ENCODE measurements at regions not wholly inside any gene's neighbourhood (a gene's known extent, or its start where the extent isn't known, plus 50 kb on each side); places are given as distances from the start of the nearest gene placed in this dataset.

DNA sequence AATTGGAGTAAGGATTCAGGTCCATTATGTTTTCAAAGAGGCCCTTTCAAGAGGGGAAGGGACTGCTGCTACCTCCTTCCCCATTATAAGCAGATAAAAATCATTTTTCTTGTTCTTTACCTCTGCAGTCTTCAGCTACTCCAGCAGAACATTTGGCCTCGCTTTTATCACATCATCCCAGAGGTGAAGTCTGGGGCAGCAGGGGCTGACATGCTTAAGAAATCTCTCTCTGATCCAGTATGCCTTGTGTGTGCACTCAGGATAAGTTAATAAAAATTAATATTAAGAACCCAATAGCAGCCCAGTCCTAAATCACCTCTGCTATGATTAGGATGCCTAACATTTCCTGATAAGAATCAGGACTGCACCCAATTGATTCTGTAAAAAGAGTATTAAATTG is 306.9 kb upstream of the NREP start:
- no peak for ATAC-seq (ENCODE audit: poor library complexity)
- POLR2A ChIA-PET, result no interaction called here
- DNase-seq, result no peak
- Mint-ChIP-seq H3K27ac (no peak overlapping the region), H3K36me3 (ENCODE audit: low read depth) (no peaks in the 10 kb centered on the region), H3K4me3 (no peak overlapping the region), H3K9me3 (no peaks in the 10 kb centered on the region), H3K27me3 (no peaks in the 10 kb centered on the region), H3K4me1 (ENCODE audit: low read depth) (no peaks in the 10 kb centered on the region)
- Histone ChIP-seq H3K27me3 (ENCODE audit: control insufficient read depth in 1 of 2, insufficient read depth in 2 of 2, low read length in 2 of 2) (peaks cover 0 to 4% of the 10 kb centered on the region in 2 experiments), H3K36me3 (ENCODE audit: insufficient read depth, low read length) (no peaks in the 10 kb centered on the region), H3K4me1 (ENCODE audit: insufficient read depth, low read length) (no peaks in the 10 kb centered on the region), H3K4me3 (ENCODE audit: low read length) (no peak overlapping the region), H3K9me3 (ENCODE audit: control insufficient read depth in 1 of 2, insufficient read depth in 1 of 2, low read length in 2 of 2) (no peaks in the 10 kb centered on the region), H3K27ac (ENCODE audit: low read depth in 1 of 2, low read length in 2 of 2) (no peak overlapping the region)
- TF ChIP-seq, protein P1, sequence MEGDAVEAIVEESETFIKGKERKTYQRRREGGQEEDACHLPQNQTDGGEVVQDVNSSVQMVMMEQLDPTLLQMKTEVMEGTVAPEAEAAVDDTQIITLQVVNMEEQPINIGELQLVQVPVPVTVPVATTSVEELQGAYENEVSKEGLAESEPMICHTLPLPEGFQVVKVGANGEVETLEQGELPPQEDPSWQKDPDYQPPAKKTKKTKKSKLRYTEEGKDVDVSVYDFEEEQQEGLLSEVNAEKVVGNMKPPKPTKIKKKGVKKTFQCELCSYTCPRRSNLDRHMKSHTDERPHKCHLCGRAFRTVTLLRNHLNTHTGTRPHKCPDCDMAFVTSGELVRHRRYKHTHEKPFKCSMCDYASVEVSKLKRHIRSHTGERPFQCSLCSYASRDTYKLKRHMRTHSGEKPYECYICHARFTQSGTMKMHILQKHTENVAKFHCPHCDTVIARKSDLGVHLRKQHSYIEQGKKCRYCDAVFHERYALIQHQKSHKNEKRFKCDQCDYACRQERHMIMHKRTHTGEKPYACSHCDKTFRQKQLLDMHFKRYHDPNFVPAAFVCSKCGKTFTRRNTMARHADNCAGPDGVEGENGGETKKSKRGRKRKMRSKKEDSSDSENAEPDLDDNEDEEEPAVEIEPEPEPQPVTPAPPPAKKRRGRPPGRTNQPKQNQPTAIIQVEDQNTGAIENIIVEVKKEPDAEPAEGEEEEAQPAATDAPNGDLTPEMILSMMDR (IDR thresholded peaks at IDR 0.05), result no peak
- intact Hi-C loops (cut with DNase I, micrococcal nuclease), result no loop called here
- CTCF ChIA-PET, result no interaction called here

DNA sequence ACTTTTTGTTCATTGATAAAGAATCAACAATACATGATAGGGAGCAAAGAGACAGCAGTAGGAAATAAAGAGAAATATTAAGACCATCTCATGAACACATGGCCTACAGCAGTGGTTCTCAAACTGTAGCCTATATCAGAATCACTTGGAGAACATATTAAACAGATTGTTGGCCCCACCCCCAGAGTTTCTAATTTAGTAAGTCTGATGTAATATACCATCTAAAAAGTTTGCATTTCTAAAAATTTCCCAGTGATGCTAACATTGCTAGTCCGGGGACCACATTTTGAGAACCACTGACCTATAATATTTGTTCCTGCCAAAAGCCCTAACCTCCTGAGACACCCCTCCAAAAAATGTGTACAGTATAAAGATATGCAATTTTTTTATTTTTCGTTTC is 306.2 kb upstream of the NREP start:
- Mint-ChIP-seq H3K4me1 (ENCODE audit: low read depth) (no peaks in the 10 kb centered on the region), H3K27me3 (no peaks in the 10 kb centered on the region), H3K27ac (no peak overlapping the region), H3K36me3 (ENCODE audit: low read depth) (no peaks in the 10 kb centered on the region), H3K9me3 (no peaks in the 10 kb centered on the region), H3K4me3 (no peak overlapping the region)
- CTCF ChIA-PET, result no interaction called here
- no peaks in the 10 kb centered on the region for H3K36me3 ChIP-seq (ENCODE audit: insufficient read depth, low read length)
- H3K27me3 ChIP-seq (ENCODE audit: control insufficient read depth in 1 of 2, insufficient read depth in 2 of 2, low read length in 2 of 2), result peaks cover 0 to 4% of the 10 kb centered on the region in 2 experiments
- TF ChIP-seq, protein P1 (IDR thresholded peaks at IDR 0.05), result no peak
- H3K9me3 ChIP-seq (ENCODE audit: control insufficient read depth in 1 of 2, insufficient read depth in 1 of 2, low read length in 2 of 2), result no peaks in the 10 kb centered on the region
- intact Hi-C loops (cut with DNase I, micrococcal nuclease), result no loop called here
- no peak overlapping the region for H3K4me3 ChIP-seq (ENCODE audit: low read length)
- no peak for DNase-seq
- H3K4me1 ChIP-seq (ENCODE audit: insufficient read depth, low read length), result no peaks in the 10 kb centered on the region
- ATAC-seq (ENCODE audit: poor library complexity), result no peak
- H3K27ac ChIP-seq (ENCODE audit: low read depth in 1 of 2, low read length in 2 of 2), result no peak overlapping the region
- POLR2A ChIA-PET, result no interaction called here

DNA sequence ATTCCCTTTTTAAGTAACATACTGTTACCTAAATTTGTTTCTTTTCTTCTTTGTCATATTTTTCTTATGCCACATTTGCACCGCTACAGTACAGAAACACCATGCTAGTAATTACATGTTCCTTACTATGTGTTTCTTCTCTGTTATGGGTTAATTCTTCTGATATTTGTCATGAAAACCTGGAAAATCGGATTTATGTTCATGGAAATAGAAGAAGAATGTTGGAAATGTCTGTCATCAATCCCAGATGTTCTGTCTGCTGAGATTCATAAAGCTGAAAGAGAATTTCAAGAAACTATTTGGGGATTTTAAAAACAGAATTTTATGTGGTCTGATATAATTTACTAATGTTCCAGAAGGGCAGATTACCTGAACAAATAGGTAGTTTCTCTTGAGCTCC is 305.2 kb upstream of the NREP start:
- Histone ChIP-seq H3K9me3 (ENCODE audit: control insufficient read depth in 1 of 2, insufficient read depth in 1 of 2, low read length in 2 of 2) (no peaks in the 10 kb centered on the region), H3K36me3 (ENCODE audit: insufficient read depth, low read length) (no peaks in the 10 kb centered on the region), H3K27ac (ENCODE audit: low read depth in 1 of 2, low read length in 2 of 2) (no peak overlapping the region), H3K4me3 (ENCODE audit: low read length) (no peak overlapping the region), H3K27me3 (ENCODE audit: control insufficient read depth in 1 of 2, insufficient read depth in 2 of 2, low read length in 2 of 2) (peaks cover 0 to 1% of the 10 kb centered on the region in 2 experiments), H3K4me1 (ENCODE audit: insufficient read depth, low read length) (no peaks in the 10 kb centered on the region)
- intact Hi-C loops (cut with DNase I, micrococcal nuclease), result no loop called here
- TF ChIP-seq, protein P1 (IDR thresholded peaks at IDR 0.05), result no peak
- H3K4me1 Mint-ChIP-seq (ENCODE audit: low read depth), result no peaks in the 10 kb centered on the region
- no peak for ATAC-seq (ENCODE audit: poor library complexity)
- H3K27ac Mint-ChIP-seq, result no peak overlapping the region
- POLR2A ChIA-PET, result no interaction called here
- CTCF ChIA-PET, result no interaction called here
- no peaks in the 10 kb centered on the region for H3K9me3 Mint-ChIP-seq
- H3K36me3 Mint-ChIP-seq (ENCODE audit: low read depth), result no peaks in the 10 kb centered on the region
- H3K4me3 Mint-ChIP-seq, result no peak overlapping the region
- DNase-seq, result no peak
- H3K27me3 Mint-ChIP-seq, result no peaks in the 10 kb centered on the region

Measured in CD4-positive, alpha-beta T cell (primary cell).